GM12878 (cell line): ENCODE measurements at regions not wholly inside any gene's neighbourhood (a gene's known extent, or its start where the extent isn't known, plus 50 kb on each side); places are given as distances from the start of the nearest gene placed in this dataset.

Experiments used
- ATAC-seq: fragments of 200-7000 bp; cut with Tn5 transposase; 3 replicates; pipeline ENCODE4 v1.9.1; 2020; ENCODE audit warnings: mild to moderate bottlenecking, moderate library complexity
- BruUV-seq: library from RNA; stranded (reverse); fragments of 400-500 nt; replicated peaks from 2 replicates; lab custom pipeline; 2021; lab: Mats Ljungman, UMichigan
- CTCF ChIA-PET: fragments of 300-600 bp; sonication (Branson Sonifier 250); formaldehyde crosslinking; extraction: SDS; loops from one replicate; lab custom pipeline; 2021; ENCODE audit warnings: inconsistent platforms; lab: Yijun Ruan, JAX
- POLR2A ChIA-PET: fragments of 350-600 bp; formaldehyde crosslinking; extraction: SDS; loops from one replicate; lab custom pipeline; 2021; ENCODE audit warnings: inconsistent platforms; lab: Charles Lee
- RAD21 ChIA-PET: fragments of 300-600 bp; sonication (Branson Sonifier 250); formaldehyde crosslinking; loops from one replicate; lab custom pipeline; 2023; ENCODE audit warnings: antibody characterized with exemption; ENCODE audit not compliant: unreplicated experiment; lab: Charles Lee
- SMC1A ChIA-PET: fragments of 300-600 bp; sonication (Branson Sonifier 250); formaldehyde crosslinking; loops from one replicate; lab custom pipeline; 2023; ENCODE audit not compliant: unreplicated experiment, uncharacterized antibody; lab: Charles Lee
- DNase-seq: peaks from one replicate; pipeline ENCODE4 v3.0.0-alpha.2; 2011; ENCODE audit warnings: low read depth, low spot score
- FAIRE-seq: peaks from 3 replicates; lab custom pipeline; 2011; peaks lifted over from hg19 to GRCh38; lab: Jason Lieb, UNC
- H2AFZ ChIP-seq: 2 replicates; pipeline ENCODE4 v1.6.0; 2011; ENCODE audit warnings: low read depth, low read length, control low read depth; ENCODE audit not compliant: control insufficient read depth
- H3K27ac ChIP-seq: 2 replicates; pipeline ENCODE4 v1.5.1; 2011; ENCODE audit warnings: control low read depth; ENCODE audit not compliant: control insufficient read depth, insufficient read depth
- H3K27me3 ChIP-seq, 2 experiments: replicated peaks in 1 of 2; 2 replicates each; pipeline versions ENCODE4 v1.6.0 to v1.6.1; 2011; ENCODE audit warnings: low read length in 1 of 2; ENCODE audit not compliant: control insufficient read depth in 2 of 2, insufficient read depth in 2 of 2
- H3K36me3 ChIP-seq, 2 experiments: 2 replicates each; pipeline ENCODE4 v1.5.1; 2011; ENCODE audit warnings: low read length in 1 of 2; ENCODE audit not compliant: control insufficient read depth in 2 of 2, insufficient read depth in 2 of 2
- H3K4me1 ChIP-seq: 2 replicates; pipeline ENCODE4 v1.6.1; 2011; ENCODE audit warnings: mild to moderate bottlenecking, low read length, moderate library complexity, mixed read lengths; ENCODE audit not compliant: control insufficient read depth, insufficient read depth
- H3K4me2 ChIP-seq: 2 replicates; pipeline ENCODE4 v1.6.0; 2011; ENCODE audit warnings: control low read depth; ENCODE audit not compliant: control insufficient read depth, insufficient read depth
- H3K4me3 ChIP-seq: fragments of 200-600 bp; sonication (generic); 2 replicates; pipeline ENCODE4 v1.5.1; 2016
- H3K79me2 ChIP-seq: 2 replicates; pipeline ENCODE4 v1.6.0; 2011; ENCODE audit warnings: low read length; ENCODE audit not compliant: control insufficient read depth, insufficient read depth
- H3K9ac ChIP-seq: 2 replicates; pipeline ENCODE4 v1.8.0; 2011; ENCODE audit warnings: low read length, control low read depth, mixed read lengths; ENCODE audit not compliant: control insufficient read depth, insufficient read depth
- H3K9me3 ChIP-seq: replicated peaks from 3 replicates; pipeline ENCODE4 v1.5.1; 2011; ENCODE audit warnings: mild to moderate bottlenecking, low read length; ENCODE audit not compliant: control insufficient read depth, insufficient read depth
- H4K20me1 ChIP-seq: 2 replicates; pipeline ENCODE4 v1.6.0; 2011; ENCODE audit not compliant: control insufficient read depth, insufficient read depth
- BRCA1 ChIP-seq: IDR thresholded peaks from 2 replicates; pipeline ENCODE4 v1.6.1; 2011; ENCODE audit warnings: low read depth, low read length, improper control_type of control experiment
- CHD4 ChIP-seq: fragments of 200-600 bp; sonication (generic); IDR thresholded peaks from 2 replicates; pipeline ENCODE4 v1.6.1; 2016; ENCODE audit warnings: mild to moderate bottlenecking
- DPF2 ChIP-seq: fragments of 450-650 bp; IDR thresholded peaks from 2 replicates; pipeline ENCODE4 v1.6.1; 2017; ENCODE audit warnings: mild to moderate bottlenecking
- LARP7 ChIP-seq: fragments of 450-650 bp; IDR thresholded peaks from 2 replicates; pipeline ENCODE4 v1.6.1; 2017; ENCODE audit warnings: mild to moderate bottlenecking
- NFYB ChIP-seq: IDR thresholded peaks from 2 replicates; pipeline ENCODE4 v1.6.1; 2011; ENCODE audit warnings: low read depth, mild to moderate bottlenecking, low read length, improper control_type of control experiment, moderate library complexity; ENCODE audit not compliant: insufficient read depth
- RAD51 ChIP-seq: fragments of 450-650 bp; IDR thresholded peaks from 2 replicates; pipeline ENCODE4 v1.6.1; 2016; ENCODE audit warnings: moderate library complexity, mild to moderate bottlenecking, inconsistent platforms
- SREBF1 ChIP-seq: IDR thresholded peaks from 2 replicates; pipeline ENCODE4 v1.6.1; 2012; ENCODE audit warnings: mild to moderate bottlenecking, low read length
- STAT3 ChIP-seq: IDR thresholded peaks from 2 replicates; pipeline ENCODE4 v1.6.1; 2011; ENCODE audit warnings: low read depth, low read length, improper control_type of control experiment
- TAF1 ChIP-seq: IDR thresholded peaks from 2 replicates; pipeline ENCODE4 v1.6.1; 2011; ENCODE audit warnings: mild to moderate bottlenecking, low read depth, low read length, borderline replicate concordance
- ZNF274 ChIP-seq: IDR thresholded peaks from one replicate; pipeline ENCODE4 v1.8.0; 2011; ENCODE audit not compliant: insufficient read length, insufficient read depth
- WGBS: methylation state at CpG from one replicate; pipeline ENCODE4 v1.1.6; 2016; ENCODE audit warnings: low lambda C conversion rate; ENCODE audit not compliant: insufficient replicate concordance, insufficient coverage; ENCODE audit errors: missing lambda C conversion rate; 5-methylcytosine and 5-hydroxymethylcytosine counted together
- in situ Hi-C: fragments of 300-500 bp; cut with MboI; formaldehyde crosslinking; loops from 9 replicates; pipeline ENCODE4 v1.14.3; 2018; ENCODE audit warnings: mixed read lengths
- intact Hi-C: fragments of 100-400 bp; cut with micrococcal nuclease; formaldehyde crosslinking; loops from one replicate; pipeline ENCODE4 v1.14.2; 2022; ENCODE audit not compliant: unreplicated experiment
- TF ChIP-seq, protein P1 (sequence below): fragments of 450-650 bp; IDR thresholded peaks from 2 replicates; pipeline ENCODE4 v1.6.1; 2017; ENCODE audit warnings: mild to moderate bottlenecking, low read depth, inconsistent platforms; ENCODE audit not compliant: poor library complexity, severe bottlenecking
- TF ChIP-seq, protein P2 (sequence below): fragments of 450-650 bp; IDR thresholded peaks from 2 replicates; pipeline ENCODE4 v1.6.1; 2017; ENCODE audit warnings: borderline replicate concordance
- TF ChIP-seq, protein P3 (sequence below): fragments of 150-350 bp; IDR thresholded peaks from 2 replicates; pipeline ENCODE4 v1.6.1; 2014; ENCODE audit warnings: mild to moderate bottlenecking, low read depth, low read length
- TF ChIP-seq, protein P4 (sequence below), 3 experiments: IDR thresholded peaks in 2 of 3; conservative IDR thresholded peaks in 1 of 3; 2 replicates each; pipeline ENCODE4 v1.5.1; 2011; ENCODE audit warnings: low read depth in 3 of 3, low read length in 3 of 3, mild to moderate bottlenecking in 3 of 3, control low read depth in 2 of 3, moderate library complexity in 2 of 3, inconsistent platforms in 1 of 3, mixed read lengths in 1 of 3; ENCODE audit not compliant: control insufficient read depth in 2 of 3, insufficient read depth in 1 of 3; ENCODE audit errors: extremely low read depth in 1 of 3

DNA sequence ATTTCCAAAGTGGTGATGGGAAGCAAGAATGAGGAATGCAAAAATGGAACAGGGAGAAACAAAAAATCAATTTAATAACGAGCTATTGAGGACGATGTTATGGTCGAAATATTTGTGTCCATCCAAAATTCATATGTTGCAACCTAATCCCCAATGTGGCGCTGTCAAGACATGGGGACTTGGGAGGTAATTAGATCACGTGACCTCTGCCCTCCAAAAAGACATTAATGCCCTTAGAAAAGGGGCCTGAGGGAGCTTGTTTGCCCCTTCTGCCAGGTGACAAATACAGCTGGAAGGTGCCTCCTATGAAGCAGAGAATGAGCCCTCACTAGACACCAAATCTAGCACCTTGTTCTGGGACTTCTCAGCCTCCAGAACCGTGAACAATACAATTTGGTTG is 315.2 kb upstream of the CDH9 start:
- RAD21 ChIA-PET = no interaction called here
- SMC1A ChIA-PET = interaction anchor here (0.6 kb wide), 1 partner anchor 245 kb away, joined by 3 read pairs; no protein-coding TSS in a partner anchor
- Histone ChIP-seq H2AFZ (no peak overlapping the region), H3K4me2 (no peak overlapping the region), H3K4me1 (no peaks in the 10 kb centered on the region), H3K27ac (no peak overlapping the region), H3K9me3 (no peaks in the 10 kb centered on the region), H3K79me2 (no peaks in the 10 kb centered on the region), H3K36me3 (no peaks in the 10 kb centered on the region), H4K20me1 (no peaks in the 10 kb centered on the region), H3K4me3 (no peak overlapping the region), H3K9ac (no peak overlapping the region), H3K27me3 (no peaks in the 10 kb centered on the region)
- ATAC-seq = no peak
- intact Hi-C loops = no loop called here
- no TSS peak for BruUV-seq
- POLR2A ChIA-PET = interaction anchor here (0.6 kb wide), 1 partner anchor 163 kb away, joined by 3 read pairs; no protein-coding TSS in a partner anchor
- in situ Hi-C loops = no loop called here
- 0% methylated on average over 6 of the region's 6 CpGs for WGBS
- CTCF ChIA-PET = no interaction called here
- no peak for FAIRE-seq
- TF ChIP-seq TAF1 (no peak), ZNF274 (no peak), NFYB (no peak), CHD4 (no peak), LARP7 (no peak), STAT3 (no peak), SREBF1 (no peak), BRCA1 (no peak), DPF2 (no peak), RAD51 (no peak)
- TF ChIP-seq, protein P1, sequence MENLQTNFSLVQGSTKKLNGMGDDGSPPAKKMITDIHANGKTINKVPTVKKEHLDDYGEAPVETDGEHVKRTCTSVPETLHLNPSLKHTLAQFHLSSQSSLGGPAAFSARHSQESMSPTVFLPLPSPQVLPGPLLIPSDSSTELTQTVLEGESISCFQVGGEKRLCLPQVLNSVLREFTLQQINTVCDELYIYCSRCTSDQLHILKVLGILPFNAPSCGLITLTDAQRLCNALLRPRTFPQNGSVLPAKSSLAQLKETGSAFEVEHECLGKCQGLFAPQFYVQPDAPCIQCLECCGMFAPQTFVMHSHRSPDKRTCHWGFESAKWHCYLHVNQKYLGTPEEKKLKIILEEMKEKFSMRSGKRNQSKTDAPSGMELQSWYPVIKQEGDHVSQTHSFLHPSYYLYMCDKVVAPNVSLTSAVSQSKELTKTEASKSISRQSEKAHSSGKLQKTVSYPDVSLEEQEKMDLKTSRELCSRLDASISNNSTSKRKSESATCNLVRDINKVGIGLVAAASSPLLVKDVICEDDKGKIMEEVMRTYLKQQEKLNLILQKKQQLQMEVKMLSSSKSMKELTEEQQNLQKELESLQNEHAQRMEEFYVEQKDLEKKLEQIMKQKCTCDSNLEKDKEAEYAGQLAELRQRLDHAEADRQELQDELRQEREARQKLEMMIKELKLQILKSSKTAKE = no peak
- TF ChIP-seq, protein P2, sequence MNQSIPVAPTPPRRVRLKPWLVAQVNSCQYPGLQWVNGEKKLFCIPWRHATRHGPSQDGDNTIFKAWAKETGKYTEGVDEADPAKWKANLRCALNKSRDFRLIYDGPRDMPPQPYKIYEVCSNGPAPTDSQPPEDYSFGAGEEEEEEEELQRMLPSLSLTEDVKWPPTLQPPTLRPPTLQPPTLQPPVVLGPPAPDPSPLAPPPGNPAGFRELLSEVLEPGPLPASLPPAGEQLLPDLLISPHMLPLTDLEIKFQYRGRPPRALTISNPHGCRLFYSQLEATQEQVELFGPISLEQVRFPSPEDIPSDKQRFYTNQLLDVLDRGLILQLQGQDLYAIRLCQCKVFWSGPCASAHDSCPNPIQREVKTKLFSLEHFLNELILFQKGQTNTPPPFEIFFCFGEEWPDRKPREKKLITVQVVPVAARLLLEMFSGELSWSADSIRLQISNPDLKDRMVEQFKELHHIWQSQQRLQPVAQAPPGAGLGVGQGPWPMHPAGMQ = no peak
- TF ChIP-seq, protein P3, sequence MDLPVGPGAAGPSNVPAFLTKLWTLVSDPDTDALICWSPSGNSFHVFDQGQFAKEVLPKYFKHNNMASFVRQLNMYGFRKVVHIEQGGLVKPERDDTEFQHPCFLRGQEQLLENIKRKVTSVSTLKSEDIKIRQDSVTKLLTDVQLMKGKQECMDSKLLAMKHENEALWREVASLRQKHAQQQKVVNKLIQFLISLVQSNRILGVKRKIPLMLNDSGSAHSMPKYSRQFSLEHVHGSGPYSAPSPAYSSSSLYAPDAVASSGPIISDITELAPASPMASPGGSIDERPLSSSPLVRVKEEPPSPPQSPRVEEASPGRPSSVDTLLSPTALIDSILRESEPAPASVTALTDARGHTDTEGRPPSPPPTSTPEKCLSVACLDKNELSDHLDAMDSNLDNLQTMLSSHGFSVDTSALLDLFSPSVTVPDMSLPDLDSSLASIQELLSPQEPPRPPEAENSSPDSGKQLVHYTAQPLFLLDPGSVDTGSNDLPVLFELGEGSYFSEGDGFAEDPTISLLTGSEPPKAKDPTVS = no peak
- TF ChIP-seq, protein P4, sequence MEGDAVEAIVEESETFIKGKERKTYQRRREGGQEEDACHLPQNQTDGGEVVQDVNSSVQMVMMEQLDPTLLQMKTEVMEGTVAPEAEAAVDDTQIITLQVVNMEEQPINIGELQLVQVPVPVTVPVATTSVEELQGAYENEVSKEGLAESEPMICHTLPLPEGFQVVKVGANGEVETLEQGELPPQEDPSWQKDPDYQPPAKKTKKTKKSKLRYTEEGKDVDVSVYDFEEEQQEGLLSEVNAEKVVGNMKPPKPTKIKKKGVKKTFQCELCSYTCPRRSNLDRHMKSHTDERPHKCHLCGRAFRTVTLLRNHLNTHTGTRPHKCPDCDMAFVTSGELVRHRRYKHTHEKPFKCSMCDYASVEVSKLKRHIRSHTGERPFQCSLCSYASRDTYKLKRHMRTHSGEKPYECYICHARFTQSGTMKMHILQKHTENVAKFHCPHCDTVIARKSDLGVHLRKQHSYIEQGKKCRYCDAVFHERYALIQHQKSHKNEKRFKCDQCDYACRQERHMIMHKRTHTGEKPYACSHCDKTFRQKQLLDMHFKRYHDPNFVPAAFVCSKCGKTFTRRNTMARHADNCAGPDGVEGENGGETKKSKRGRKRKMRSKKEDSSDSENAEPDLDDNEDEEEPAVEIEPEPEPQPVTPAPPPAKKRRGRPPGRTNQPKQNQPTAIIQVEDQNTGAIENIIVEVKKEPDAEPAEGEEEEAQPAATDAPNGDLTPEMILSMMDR (IDR thresholded peaks at IDR 0.05 in 2 of 3, conservative IDR thresholded peaks at IDR 0.05 in 1 of 3; ENCODE audit: control insufficient read depth in 2 of 3, extremely low read depth in 1 of 3, insufficient read depth in 1 of 3, low read depth in 3 of 3, low read length in 3 of 3) = no peak
- no peak for DNase-seq
